Activated naive CD8-positive, alpha-beta T cell treated with anti-CD3 and anti-CD28 coated beads, Interleukin-2, amount 50 U/mL, for 24 hours (primary cell): ENCODE measurements at regions not wholly inside any gene's neighbourhood (a gene's known extent, or its start where the extent isn't known, plus 50 kb on each side); places are given as distances from the start of the nearest gene placed in this dataset.

ENCODE experiments used
- ATAC-seq: fragments of 150-1000 bp; cut with Tn5 transposase; one replicate; pipeline ENCODE4 v1.10.0; 2021
- DNase-seq: peaks from one replicate; pipeline ENCODE4 v3.0.0; 2021
- H3K27ac Mint-ChIP-seq: one replicate; pipeline ENCODE4 v1.8.0; 2021; ENCODE audit warnings: mild to moderate bottlenecking, mixed read lengths
- H3K27me3 Mint-ChIP-seq: one replicate; pipeline ENCODE4 v1.8.0; 2021; ENCODE audit warnings: mixed read lengths
- H3K36me3 Mint-ChIP-seq: one replicate; pipeline ENCODE4 v1.8.0; 2021; ENCODE audit warnings: low read depth, mixed read lengths
- H3K4me1 Mint-ChIP-seq: one replicate; pipeline ENCODE4 v1.8.0; 2021; ENCODE audit warnings: mixed read lengths
- H3K4me3 Mint-ChIP-seq: one replicate; pipeline ENCODE4 v1.8.0; 2021; ENCODE audit warnings: mild to moderate bottlenecking, moderate library complexity, mixed read lengths
- H3K9me3 Mint-ChIP-seq: one replicate; pipeline ENCODE4 v1.8.0; 2021; ENCODE audit warnings: mixed read lengths

DNA sequence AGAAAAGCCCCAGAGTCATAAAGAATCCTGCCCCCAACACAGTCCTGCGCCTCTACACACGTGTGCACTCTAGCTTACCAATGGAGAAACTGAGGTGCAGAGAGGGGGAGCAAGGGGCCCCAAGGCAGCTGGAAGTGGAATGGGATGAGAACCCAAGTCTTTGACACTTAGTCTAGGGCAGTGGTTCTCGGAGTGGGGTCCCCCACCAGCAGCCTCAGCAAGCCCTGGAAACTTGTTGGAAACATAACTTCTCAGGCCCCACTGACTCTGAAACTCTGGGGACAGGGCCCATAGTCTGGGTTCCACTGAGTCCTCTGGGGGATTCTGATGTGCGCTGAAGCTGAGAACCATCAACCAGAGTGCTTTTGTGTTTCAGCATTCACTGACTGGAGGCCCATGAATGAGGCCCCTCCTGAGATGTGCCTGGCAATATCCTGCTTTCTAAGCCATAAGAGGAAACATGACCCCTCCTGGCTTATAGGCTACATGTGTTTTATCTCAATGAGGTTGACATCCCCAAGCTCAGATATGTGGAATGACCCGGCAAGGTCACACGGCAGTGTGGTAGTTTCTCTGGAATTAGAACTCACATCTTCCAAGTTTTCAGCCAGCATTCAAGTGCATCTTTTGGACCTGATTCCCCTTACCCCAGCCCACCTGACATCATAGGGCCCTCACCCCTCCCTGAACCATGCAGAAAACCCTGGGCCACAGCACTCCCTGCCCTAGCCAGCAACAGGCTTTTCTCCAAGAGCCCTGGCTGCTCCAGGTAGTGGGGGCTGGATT lies 147.3 kb upstream of the PCBD1 start:
- no peak for ATAC-seq
- Mint-ChIP-seq H3K4me1 (no peaks in the 10 kb centered on the region), H3K27me3 (no peaks in the 10 kb centered on the region), H3K36me3 (no peaks in the 10 kb centered on the region), H3K9me3 (no peaks in the 10 kb centered on the region), H3K27ac (no peak overlapping the region), H3K4me3 (no peak overlapping the region)
- DNase-seq = no peak

- Mint-ChIP-seq H3K36me3 (no peaks in the 10 kb centered on the region), H3K27me3 (no peaks in the 10 kb centered on the region), H3K9me3 (no peaks in the 10 kb centered on the region)
Measured at GRCh38 chr10:71036297-71036966, 148.1 kb upstream of the PCBD1 start.

DNA sequence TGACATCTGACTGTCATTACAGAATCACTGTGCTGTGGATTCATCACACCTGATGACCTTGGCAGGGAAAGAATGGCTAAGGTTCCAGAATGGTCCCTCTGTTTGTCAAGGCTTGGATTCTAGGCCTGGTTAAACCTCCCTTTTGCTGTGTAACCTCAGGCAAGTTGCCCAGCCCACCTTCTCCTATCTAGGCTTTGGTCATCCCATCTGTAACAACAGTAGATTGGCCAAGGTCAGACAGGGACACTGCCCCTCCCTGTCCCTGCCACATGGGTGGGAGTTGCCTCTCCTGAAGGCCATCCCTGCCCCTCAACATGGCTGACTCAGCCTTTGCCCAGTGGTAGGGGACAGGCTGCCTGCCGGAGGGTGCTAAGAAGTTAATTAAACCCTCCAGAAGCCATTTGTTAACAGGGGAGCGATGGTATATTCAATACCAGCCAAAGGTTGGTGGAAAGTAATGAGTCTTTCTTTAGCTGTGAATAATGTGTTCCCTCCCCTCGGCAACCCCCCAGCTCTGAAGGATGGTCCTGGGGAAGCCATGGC lies 149.8 kb upstream of the PCBD1 start:
- H3K27me3 Mint-ChIP-seq = no peaks in the 10 kb centered on the region
- no peak overlapping the region for H3K27ac Mint-ChIP-seq
- ATAC-seq = no peak
- no peak overlapping the region for H3K4me3 Mint-ChIP-seq
- H3K36me3 Mint-ChIP-seq = no peaks in the 10 kb centered on the region
- no peaks in the 10 kb centered on the region for H3K9me3 Mint-ChIP-seq
- DNase-seq = no peak
- no peaks in the 10 kb centered on the region for H3K4me1 Mint-ChIP-seq

More at GRCh38 chr10:71036297-71036966, 148.1 kb upstream of the PCBD1 start:
- no peak overlapping the region for H3K27ac Mint-ChIP-seq
- DNase-seq (no peak), ATAC-seq (no peak)
- no peaks in the 10 kb centered on the region for H3K4me1 Mint-ChIP-seq
- H3K4me3 Mint-ChIP-seq = no peak overlapping the region

GRCh38 chr10:71038921-71039320 lies 150.6 kb upstream of the PCBD1 start:
- no peak overlapping the region for H3K27ac Mint-ChIP-seq
- DNase-seq (no peak), ATAC-seq (no peak)
- H3K27me3 Mint-ChIP-seq = no peaks in the 10 kb centered on the region
- H3K4me1 Mint-ChIP-seq = no peaks in the 10 kb centered on the region
- no peak overlapping the region for H3K4me3 Mint-ChIP-seq
- H3K36me3 Mint-ChIP-seq = no peaks in the 10 kb centered on the region
- no peaks in the 10 kb centered on the region for H3K9me3 Mint-ChIP-seq

DNA sequence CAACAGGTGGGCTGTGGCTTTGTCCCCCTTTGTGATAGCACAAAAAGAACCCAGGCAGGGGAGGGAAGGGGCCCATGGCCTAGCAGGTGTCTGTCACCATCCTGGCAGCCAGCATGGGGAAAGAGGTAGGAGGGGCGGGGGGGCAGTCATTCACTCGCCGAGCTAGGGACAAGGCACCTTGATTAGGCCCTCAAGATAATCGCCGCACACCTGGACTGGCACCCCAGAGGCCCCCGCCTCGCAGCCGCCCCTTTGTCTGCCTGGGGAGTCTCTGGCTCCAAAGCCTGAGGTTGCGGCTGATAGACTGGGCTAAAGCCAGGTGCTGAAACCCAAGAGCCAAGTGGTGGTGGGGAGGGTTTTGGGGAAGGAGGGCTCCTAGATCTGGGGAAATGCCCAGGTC lies 151.2 kb upstream of the PCBD1 start:
- Mint-ChIP-seq H3K9me3 (no peaks in the 10 kb centered on the region), H3K27ac (no peak overlapping the region), H3K4me3 (no peak overlapping the region), H3K4me1 (no peaks in the 10 kb centered on the region), H3K36me3 (no peaks in the 10 kb centered on the region), H3K27me3 (no peaks in the 10 kb centered on the region)
- no peak for ATAC-seq
- no peak for DNase-seq

- DNase-seq = no peak
- Mint-ChIP-seq H3K4me3 (no peak overlapping the region), H3K9me3 (no peaks in the 10 kb centered on the region), H3K27ac (no peak overlapping the region), H3K36me3 (no peaks in the 10 kb centered on the region), H3K4me1 (no peaks in the 10 kb centered on the region), H3K27me3 (no peaks in the 10 kb centered on the region)
- ATAC-seq = no peak
Measured at GRCh38 chr10:71040343-71040742, 152.0 kb upstream of the PCBD1 start.

DNA sequence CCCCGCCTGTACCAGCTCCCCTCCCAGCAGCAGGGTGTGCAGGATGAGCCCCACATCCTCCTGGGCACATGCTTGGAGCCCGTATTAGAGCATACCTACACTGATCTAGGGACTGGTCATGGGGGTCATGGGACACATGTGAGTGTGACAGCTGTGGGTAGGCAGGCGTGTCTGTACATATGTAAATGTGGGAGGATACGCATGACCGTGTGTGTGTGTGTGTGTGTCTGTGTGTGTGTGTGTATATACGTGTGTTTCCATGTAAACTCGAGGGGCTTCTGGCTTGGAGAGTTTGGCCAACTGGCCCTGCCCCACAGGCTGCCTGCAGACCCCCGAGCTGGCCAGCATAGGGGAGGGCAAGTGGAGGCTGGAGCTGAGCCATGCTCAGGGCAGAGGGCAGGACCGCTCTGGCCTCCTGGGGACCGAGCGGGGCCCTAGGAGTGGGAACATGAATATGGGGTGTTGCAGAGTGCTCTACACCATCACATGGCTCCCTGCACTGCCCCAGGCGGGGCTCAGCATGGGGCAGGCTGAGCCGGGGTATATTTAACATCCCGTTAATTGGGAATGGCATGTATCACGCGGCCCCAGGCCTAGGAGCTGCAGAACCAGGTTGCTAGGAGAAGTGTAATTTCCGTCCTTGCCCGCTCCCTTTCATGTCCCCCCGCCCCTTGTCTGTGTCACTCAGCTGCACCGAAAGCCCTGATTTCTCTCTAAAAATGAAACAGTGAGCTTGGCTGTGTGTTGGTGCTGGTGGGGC lies 152.7 kb upstream of the PCBD1 start:
- H3K36me3 Mint-ChIP-seq = no peaks in the 10 kb centered on the region

GRCh38 chr10:71042216-71042615 lies 153.9 kb upstream of the PCBD1 start:
- Mint-ChIP-seq H3K4me1 (no peaks in the 10 kb centered on the region), H3K27me3 (no peaks in the 10 kb centered on the region), H3K9me3 (no peaks in the 10 kb centered on the region), H3K27ac (no peak overlapping the region), H3K4me3 (no peak overlapping the region), H3K36me3 (no peaks in the 10 kb centered on the region)
- ATAC-seq (no peak), DNase-seq (no peak)

More for the DNA sequence above, 152.7 kb upstream of the PCBD1 start:
- H3K9me3 Mint-ChIP-seq = no peaks in the 10 kb centered on the region
- ATAC-seq = no peak
- DNase-seq = no peak
- no peak overlapping the region for H3K27ac Mint-ChIP-seq
- no peaks in the 10 kb centered on the region for H3K4me1 Mint-ChIP-seq
- no peaks in the 10 kb centered on the region for H3K27me3 Mint-ChIP-seq
- no peak overlapping the region for H3K4me3 Mint-ChIP-seq

GRCh38 chr10:71042699-71043098 lies 154.3 kb upstream of the PCBD1 start:
- no peak for ATAC-seq
- H3K27ac Mint-ChIP-seq = no peak overlapping the region

DNA sequence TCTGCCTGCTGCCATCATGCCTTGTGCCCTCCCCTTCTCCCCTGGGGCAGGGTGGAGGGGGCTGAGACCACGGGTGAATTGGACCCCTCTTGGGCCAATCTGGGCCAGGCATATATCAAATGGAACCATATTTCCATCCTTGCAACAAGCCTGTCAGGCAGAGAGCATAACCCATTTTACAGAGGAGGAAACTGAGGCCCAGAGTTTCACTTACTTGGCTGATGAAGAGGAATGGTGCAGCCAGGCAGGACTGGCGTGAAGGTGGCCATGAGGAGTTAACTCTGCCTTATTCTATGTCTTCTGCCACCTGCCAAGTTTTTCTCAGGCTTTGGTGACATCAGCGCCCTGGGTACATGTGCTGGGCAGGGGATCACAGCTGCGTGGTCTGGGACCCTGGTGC lies 155.5 kb upstream of the PCBD1 start:
- Mint-ChIP-seq H3K9me3 (no peaks in the 10 kb centered on the region), H3K36me3 (no peaks in the 10 kb centered on the region), H3K4me1 (no peaks in the 10 kb centered on the region), H3K27ac (no peak overlapping the region), H3K27me3 (no peaks in the 10 kb centered on the region), H3K4me3 (no peak overlapping the region)
- ATAC-seq (no peak), DNase-seq (no peak)

More at GRCh38 chr10:71042699-71043098, 154.3 kb upstream of the PCBD1 start:
- no peak for DNase-seq
- Mint-ChIP-seq H3K36me3 (no peaks in the 10 kb centered on the region), H3K9me3 (no peaks in the 10 kb centered on the region), H3K27me3 (no peaks in the 10 kb centered on the region), H3K4me1 (no peaks in the 10 kb centered on the region), H3K4me3 (no peak overlapping the region)

DNA sequence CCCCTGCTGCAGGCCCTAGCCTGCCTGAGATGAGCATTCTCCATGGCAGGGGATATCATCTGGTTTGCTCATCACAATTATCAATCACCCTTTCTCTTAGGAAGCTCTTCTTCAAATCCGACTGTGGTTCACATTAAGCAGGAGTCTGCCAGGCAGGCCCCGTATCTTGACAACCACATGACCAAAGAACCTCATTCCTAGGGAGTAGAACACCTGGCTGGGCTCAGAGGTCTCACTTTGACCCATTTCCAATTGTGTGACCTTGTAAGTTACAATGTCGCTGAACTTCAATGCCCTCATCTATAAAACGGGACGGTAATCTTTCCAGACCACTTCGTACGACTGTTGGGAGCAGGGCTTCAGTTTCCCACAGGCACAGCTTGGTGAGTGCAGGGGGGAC lies 156.4 kb upstream of the PCBD1 start:
- no peaks in the 10 kb centered on the region for H3K4me1 Mint-ChIP-seq
- H3K9me3 Mint-ChIP-seq = no peaks in the 10 kb centered on the region
- no peak for DNase-seq
- no peaks in the 10 kb centered on the region for H3K27me3 Mint-ChIP-seq
- no peak overlapping the region for H3K27ac Mint-ChIP-seq
- H3K4me3 Mint-ChIP-seq = no peak overlapping the region
- no peak for ATAC-seq
- H3K36me3 Mint-ChIP-seq = no peaks in the 10 kb centered on the region

GRCh38 chr10:71045204-71045809 lies 156.9 kb upstream of the PCBD1 start:
- ATAC-seq (no peak), DNase-seq (no peak)
- H3K4me1 Mint-ChIP-seq = no peaks in the 10 kb centered on the region
- no peak overlapping the region for H3K4me3 Mint-ChIP-seq
- H3K27ac Mint-ChIP-seq = no peak overlapping the region
- H3K36me3 Mint-ChIP-seq = no peaks in the 10 kb centered on the region
- no peaks in the 10 kb centered on the region for H3K27me3 Mint-ChIP-seq
- no peaks in the 10 kb centered on the region for H3K9me3 Mint-ChIP-seq

DNA sequence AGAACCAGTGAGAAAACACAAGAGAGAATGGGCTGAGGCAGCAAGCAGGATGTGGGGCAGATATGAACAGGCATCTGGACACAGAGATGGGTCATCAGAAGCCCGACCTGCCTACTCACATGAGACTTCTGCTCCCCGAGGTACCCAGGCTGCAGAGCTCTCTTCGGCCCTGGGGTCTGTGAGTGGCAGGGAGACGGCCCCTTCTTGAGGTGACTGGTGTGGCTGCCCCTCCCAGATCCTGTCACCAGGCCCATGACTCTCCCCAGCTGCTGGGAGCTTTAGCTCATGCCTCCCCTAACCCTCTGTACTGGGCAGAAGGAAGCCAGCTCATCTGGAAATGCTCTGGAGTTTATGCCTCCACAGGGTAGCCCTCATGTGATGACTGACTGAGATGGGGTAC lies 157.6 kb upstream of the PCBD1 start:
- no peak for DNase-seq
- Mint-ChIP-seq H3K4me3 (no peak overlapping the region), H3K36me3 (no peaks in the 10 kb centered on the region), H3K4me1 (no peaks in the 10 kb centered on the region), H3K9me3 (no peaks in the 10 kb centered on the region), H3K27ac (no peak overlapping the region), H3K27me3 (no peaks in the 10 kb centered on the region)
- no peak for ATAC-seq

DNA sequence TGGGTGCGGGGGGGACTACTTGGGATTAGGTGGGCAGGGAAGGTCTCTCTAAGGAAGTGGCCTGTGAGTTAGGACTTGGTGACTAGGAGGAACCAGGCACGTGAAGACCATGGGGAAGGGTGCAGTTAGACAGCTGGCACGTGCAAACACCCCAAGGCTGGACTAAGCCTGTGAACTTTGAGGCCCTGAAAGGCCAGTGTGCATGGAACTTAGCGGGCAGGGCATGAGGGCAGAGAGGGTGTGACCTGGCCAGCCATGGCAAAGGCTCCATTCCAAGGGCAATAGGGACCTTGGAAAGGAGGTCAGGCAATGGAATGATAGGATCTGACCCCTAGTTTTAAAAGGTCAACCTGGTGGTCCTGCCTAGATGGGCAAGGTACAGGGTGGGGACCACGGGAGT lies 158.4 kb upstream of the PCBD1 start:
- H3K27ac Mint-ChIP-seq = no peak overlapping the region
- H3K9me3 Mint-ChIP-seq = no peaks in the 10 kb centered on the region
- no peak for DNase-seq
- H3K4me3 Mint-ChIP-seq = no peak overlapping the region
- no peaks in the 10 kb centered on the region for H3K4me1 Mint-ChIP-seq
- H3K27me3 Mint-ChIP-seq = peaks cover under 1% of the 10 kb centered on the region
- H3K36me3 Mint-ChIP-seq = no peaks in the 10 kb centered on the region
- no peak for ATAC-seq
